Thyroid gland (tissue), 4 donors: ENCODE measurements at regions not wholly inside any gene's neighbourhood (a gene's known extent, or its start where the extent isn't known, plus 50 kb on each side); places are given as distances from the start of the nearest gene placed in this dataset.

Experiments used
- DNase-seq, 2 donors: peaks; one replicate each; pipeline ENCODE4 v3.0.0-alpha.2; 2019
- H3K27ac ChIP-seq, 3 donors: fragments of 200-600 bp; sonication (generic); 1 replicate in 2 of 3; 2 replicates in 1 of 3; pipeline ENCODE4 v1.5.1; 2016 to 2019; ENCODE audit warnings: mild to moderate bottlenecking in 1 of 3, moderate library complexity in 1 of 3
- H3K27me3 ChIP-seq: fragments of 200-600 bp; sonication (generic); one replicate; pipeline ENCODE4 v1.5.1; 2019
- H3K36me3 ChIP-seq, 2 donors: fragments of 200-600 bp; sonication (generic); one replicate each; pipeline ENCODE4 v1.5.1; 2016 to 2019
- H3K4me1 ChIP-seq, 2 donors: fragments of 200-600 bp; sonication (generic); one replicate each; pipeline ENCODE4 v1.5.1; 2017 to 2019
- H3K4me3 ChIP-seq, 3 donors: fragments of 200-600 bp; sonication (generic); replicated peaks in 1 of 3; 1 replicate in 2 of 3; 2 replicates in 1 of 3; pipeline ENCODE4 v1.5.1; 2016; ENCODE audit warnings: mild to moderate bottlenecking in 1 of 3
- H3K9me3 ChIP-seq: fragments of 200-600 bp; sonication (generic); one replicate; pipeline ENCODE4 v1.5.1; 2017
- POLR2A ChIP-seq, 2 donors: fragments of 450-650 bp; IDR thresholded peaks; one replicate each; pipeline ENCODE4 v1.6.1; 2017; ENCODE audit warnings: antibody characterized with exemption in 2 of 2, mild to moderate bottlenecking in 2 of 2, moderate library complexity in 1 of 2
- WGBS, 2 donors: methylation state at CpG; one replicate each; pipeline ENCODE4 v1.1.5; 2017; 5-methylcytosine and 5-hydroxymethylcytosine counted together
- intact Hi-C: fragments of 100-400 bp; cut with DNase I; formaldehyde crosslinking; loops from one replicate; pipeline ENCODE4 v1.15.1; 2023
- TF ChIP-seq, protein P1 (sequence below), 6 experiments: fragments of 200-600 bp in 3 of 6; fragments of 450-650 bp in 3 of 6; sonication (generic) in 3 of 6; IDR thresholded peaks; one replicate each; pipeline ENCODE4 v1.5.1; 2016 to 2019; ENCODE audit warnings: antibody characterized with exemption in 6 of 6, mild to moderate bottlenecking in 2 of 6, inconsistent platforms in 1 of 6, moderate library complexity in 1 of 6

DNA sequence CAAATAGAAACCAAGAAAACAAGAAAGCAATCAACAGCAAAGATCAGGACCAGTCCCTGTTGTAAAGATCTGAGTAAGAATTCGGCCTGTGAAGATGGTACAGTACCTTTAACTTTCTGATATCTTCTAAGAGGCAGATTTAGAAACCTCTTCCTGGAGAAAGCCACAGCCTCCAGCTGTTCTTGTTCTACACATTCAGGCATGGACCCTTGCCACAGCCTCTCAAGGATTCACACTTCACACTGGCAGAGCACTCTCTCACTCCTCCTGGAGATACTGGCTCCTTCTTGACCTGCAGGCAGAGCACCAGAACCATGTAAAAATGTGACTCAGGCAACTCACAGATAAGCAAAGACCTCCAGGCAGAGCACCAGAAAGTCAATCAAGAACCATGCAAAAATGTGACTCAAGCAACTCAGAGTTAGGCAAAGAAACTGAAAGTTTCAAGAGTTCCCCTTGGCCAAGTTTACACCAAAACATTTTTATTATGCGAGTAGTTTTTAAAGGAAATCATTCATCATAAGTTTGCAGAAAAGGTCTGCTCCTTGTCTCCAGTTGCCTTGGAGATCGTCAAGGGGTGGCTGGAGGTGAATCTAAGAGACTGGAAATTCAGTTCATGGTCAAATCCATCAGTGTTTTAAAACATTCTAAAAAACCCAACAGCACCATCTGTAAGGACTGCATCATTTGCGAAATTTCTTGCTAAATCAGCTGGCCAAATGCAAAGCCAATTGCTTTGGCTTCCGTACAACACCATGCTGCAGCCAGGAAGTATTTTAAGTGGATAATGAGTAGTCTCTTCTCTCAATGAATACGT is 119.3 kb upstream of the MDM1 start:
- Histone ChIP-seq H3K4me3 (no peak overlapping the region), H3K4me1 (peaks cover 0 to 17% of the 10 kb centered on the region in 2 donors), H3K27ac (no peak overlapping the region), H3K9me3 (no peaks in the 10 kb centered on the region), H3K36me3 (no peaks in the 10 kb centered on the region), H3K27me3 (no peaks in the 10 kb centered on the region)
- WGBS, 2 donors: 40 to 50% methylated on average over 6 of the region's 6 CpGs
- DNase-seq: peak; percentile 20 to 44
- TF ChIP-seq POLR2A (IDR thresholded peaks at IDR 0.05): no peak
- TF ChIP-seq, protein P1, sequence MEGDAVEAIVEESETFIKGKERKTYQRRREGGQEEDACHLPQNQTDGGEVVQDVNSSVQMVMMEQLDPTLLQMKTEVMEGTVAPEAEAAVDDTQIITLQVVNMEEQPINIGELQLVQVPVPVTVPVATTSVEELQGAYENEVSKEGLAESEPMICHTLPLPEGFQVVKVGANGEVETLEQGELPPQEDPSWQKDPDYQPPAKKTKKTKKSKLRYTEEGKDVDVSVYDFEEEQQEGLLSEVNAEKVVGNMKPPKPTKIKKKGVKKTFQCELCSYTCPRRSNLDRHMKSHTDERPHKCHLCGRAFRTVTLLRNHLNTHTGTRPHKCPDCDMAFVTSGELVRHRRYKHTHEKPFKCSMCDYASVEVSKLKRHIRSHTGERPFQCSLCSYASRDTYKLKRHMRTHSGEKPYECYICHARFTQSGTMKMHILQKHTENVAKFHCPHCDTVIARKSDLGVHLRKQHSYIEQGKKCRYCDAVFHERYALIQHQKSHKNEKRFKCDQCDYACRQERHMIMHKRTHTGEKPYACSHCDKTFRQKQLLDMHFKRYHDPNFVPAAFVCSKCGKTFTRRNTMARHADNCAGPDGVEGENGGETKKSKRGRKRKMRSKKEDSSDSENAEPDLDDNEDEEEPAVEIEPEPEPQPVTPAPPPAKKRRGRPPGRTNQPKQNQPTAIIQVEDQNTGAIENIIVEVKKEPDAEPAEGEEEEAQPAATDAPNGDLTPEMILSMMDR (IDR thresholded peaks at IDR 0.05): no peak
- intact Hi-C loops: no loop called here

DNA sequence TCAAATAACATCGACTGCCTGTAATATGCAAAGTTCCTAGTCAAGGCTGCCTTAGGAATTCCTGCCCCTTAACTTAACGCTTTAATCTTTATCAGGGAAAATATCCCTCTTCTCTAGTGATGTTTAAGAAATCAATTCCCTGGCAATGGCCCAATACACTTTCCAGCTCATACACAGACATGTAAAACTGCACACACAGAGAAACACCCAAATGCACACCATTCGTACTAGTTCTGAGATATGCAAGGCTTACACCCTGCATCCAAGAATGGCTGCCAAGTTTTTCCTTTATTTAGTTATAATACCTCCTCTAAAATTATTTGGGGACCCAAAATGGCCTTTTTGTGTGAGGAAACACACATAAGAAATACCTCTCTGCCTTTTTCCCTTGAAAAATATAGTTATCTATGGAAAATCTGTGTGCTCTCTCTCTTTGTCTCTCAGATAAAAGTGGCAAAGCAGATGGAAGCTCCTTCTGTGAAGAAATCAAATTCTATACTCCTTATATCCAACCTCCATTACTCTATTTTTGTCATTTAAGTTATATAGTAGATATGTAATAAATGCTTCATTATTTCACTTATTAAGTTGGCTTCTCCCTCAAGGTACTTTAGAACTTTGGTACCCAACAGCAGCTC is 120.0 kb upstream of the MDM1 start:
- TF ChIP-seq POLR2A (IDR thresholded peaks at IDR 0.05): no peak
- TF ChIP-seq, protein P1 (IDR thresholded peaks at IDR 0.05): no peak
- Histone ChIP-seq H3K36me3 (no peaks in the 10 kb centered on the region), H3K27ac (no peak overlapping the region), H3K4me1 (peaks cover 0 to 17% of the 10 kb centered on the region in 2 donors), H3K9me3 (no peaks in the 10 kb centered on the region), H3K4me3 (no peak overlapping the region), H3K27me3 (no peaks in the 10 kb centered on the region)
- 41 to 43% methylated on average over 3 of the region's 3 CpGs for WGBS, 2 donors
- intact Hi-C loops: no loop called here
- no peak for DNase-seq

DNA sequence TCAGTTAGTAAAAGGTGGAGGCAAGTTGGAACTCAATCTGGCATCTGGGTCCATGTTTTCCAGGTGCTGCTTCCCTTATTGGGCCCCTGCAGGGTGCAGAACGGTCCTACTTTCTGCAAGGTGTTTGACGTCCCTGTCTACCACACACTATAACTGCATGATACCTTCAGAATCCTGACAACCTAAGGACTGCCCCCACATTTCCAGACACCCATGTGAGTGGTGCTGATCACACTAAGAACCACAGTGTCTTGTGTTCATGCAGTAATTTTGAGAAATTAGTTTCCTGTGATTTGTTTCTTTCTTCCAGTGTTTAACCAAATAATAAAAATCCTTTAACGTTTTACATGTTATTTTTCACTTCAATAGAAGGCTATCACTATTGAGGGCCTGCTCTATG is 121.1 kb upstream of the MDM1 start:
- Histone ChIP-seq H3K27ac (no peak overlapping the region), H3K36me3 (no peaks in the 10 kb centered on the region), H3K4me3 (no peak overlapping the region), H3K4me1 (peaks cover 0 to 17% of the 10 kb centered on the region in 2 donors), H3K27me3 (no peaks in the 10 kb centered on the region), H3K9me3 (no peaks in the 10 kb centered on the region)
- DNase-seq: no peak
- 69 to 86% methylated on average over 3 of the region's 3 CpGs for WGBS, 2 donors
- intact Hi-C loops: no loop called here
- no peak for TF ChIP-seq POLR2A (IDR thresholded peaks at IDR 0.05)
- TF ChIP-seq, protein P1 (IDR thresholded peaks at IDR 0.05): no peak

- Histone ChIP-seq H3K4me1 (peaks cover 0 to 17% of the 10 kb centered on the region in 2 donors), H3K4me3 (no peak overlapping the region), H3K36me3 (no peaks in the 10 kb centered on the region), H3K27ac (no peak overlapping the region), H3K9me3 (no peaks in the 10 kb centered on the region), H3K27me3 (no peaks in the 10 kb centered on the region)
- TF ChIP-seq, protein P1 (IDR thresholded peaks at IDR 0.05): no peak
- TF ChIP-seq POLR2A (IDR thresholded peaks at IDR 0.05): no peak
- intact Hi-C loops: no loop called here
- WGBS, 2 donors: 77 to 79% methylated on average over 5 of the region's 5 CpGs
- no peak for DNase-seq
These were observed 121.7 kb upstream of the MDM1 start for GRCh38 chr12:68453876-68454275.

DNA sequence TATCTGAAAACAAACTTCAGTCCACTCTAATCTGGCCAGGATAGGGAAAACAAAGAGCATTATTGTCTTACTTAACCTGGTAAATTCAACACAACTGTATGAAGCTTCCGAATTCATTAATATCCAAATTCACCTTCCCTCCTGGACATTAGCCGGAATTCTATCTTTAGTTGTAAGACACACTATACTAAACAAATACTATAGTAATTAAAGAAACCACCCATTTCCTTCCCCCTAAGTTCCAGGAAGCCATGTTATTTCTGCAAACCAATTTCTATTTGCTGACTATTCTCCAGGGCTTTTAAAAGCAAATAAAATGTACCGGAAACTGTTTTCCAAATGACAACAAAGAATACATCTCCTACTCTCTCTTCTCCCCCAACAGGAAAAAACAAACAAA is 122.7 kb upstream of the MDM1 start:
- Histone ChIP-seq H3K27ac (no peak overlapping the region), H3K4me1 (peaks cover 0 to 17% of the 10 kb centered on the region in 2 donors), H3K9me3 (no peaks in the 10 kb centered on the region), H3K27me3 (no peaks in the 10 kb centered on the region), H3K4me3 (no peak overlapping the region), H3K36me3 (no peaks in the 10 kb centered on the region)
- intact Hi-C loops: no loop called here
- no peak for DNase-seq
- TF ChIP-seq, protein P1 (IDR thresholded peaks at IDR 0.05): no peak
- no peak for TF ChIP-seq POLR2A (IDR thresholded peaks at IDR 0.05)
- 42 to 48% methylated on average over 3 of the region's 3 CpGs for WGBS, 2 donors
